Skeletal muscle satellite cell (primary cell): ENCODE measurements at regions not wholly inside any gene's neighbourhood (a gene's known extent, or its start where the extent isn't known, plus 50 kb on each side); places are given as distances from the start of the nearest gene placed in this dataset.
A peak's percentile ranks its signal among the peaks of the same experiment; 100 is the strongest.
"Not testable (repeated sequence)": the region's sequence is repeated elsewhere in the genome, so short reads cannot be mapped to it uniquely, and the experiment has no call there.

Source experiments
- H3K27me3 ChIP-seq: 2 replicates; pipeline ENCODE4 v1.7.0; 2013; ENCODE audit warnings: low read length; ENCODE audit not compliant: control insufficient read depth, insufficient read depth
- H3K36me3 ChIP-seq: 2 replicates; pipeline ENCODE4 v1.7.0; 2013; ENCODE audit warnings: mild to moderate bottlenecking, control low read depth, low read length; ENCODE audit not compliant: insufficient read depth
- H3K4me1 ChIP-seq: 2 replicates; pipeline ENCODE4 v1.7.0; 2013; ENCODE audit warnings: low read length; ENCODE audit not compliant: control insufficient read depth, insufficient read depth
- H3K4me2 ChIP-seq: 2 replicates; pipeline ENCODE4 v1.7.0; 2013; ENCODE audit warnings: mild to moderate bottlenecking, low read length
- H3K4me3 ChIP-seq: 2 replicates; pipeline ENCODE4 v1.7.0; 2013; ENCODE audit warnings: low read length
- H3K9ac ChIP-seq: 2 replicates; pipeline ENCODE4 v1.7.0; 2013; ENCODE audit warnings: mild to moderate bottlenecking, low read depth, low read length, moderate library complexity
- H3K9me3 ChIP-seq: replicated peaks from 2 replicates; pipeline ENCODE4 v1.7.0; 2013; ENCODE audit warnings: mild to moderate bottlenecking, control low read depth, low read length

GRCh38 chr6:106748547-106749207 is 119.3 kb downstream of the QRSL1 start:
- Histone ChIP-seq H3K36me3 (no peaks in the 10 kb centered on the region), H3K4me1 (peaks cover 10% of the 10 kb centered on the region), H3K4me3 (no peak overlapping the region), H3K4me2 (no peak overlapping the region), H3K9me3 (no peaks in the 10 kb centered on the region), H3K27me3 (peaks cover 4% of the 10 kb centered on the region), H3K9ac (no peak overlapping the region)

- peaks cover 10% of the 10 kb centered on the region for H3K4me1 ChIP-seq
- peaks cover 3% of the 10 kb centered on the region for H3K27me3 ChIP-seq
- H3K4me3 ChIP-seq, result no peak overlapping the region
- no peaks in the 10 kb centered on the region for H3K9me3 ChIP-seq
- H3K4me2 ChIP-seq, result no peak overlapping the region
- H3K9ac ChIP-seq, result no peak overlapping the region
- no peaks in the 10 kb centered on the region for H3K36me3 ChIP-seq
These were observed 117.8 kb downstream of the QRSL1 start for GRCh38 chr6:106747139-106747538.

GRCh38 chr6:106746652-106747051 is 117.3 kb downstream of the QRSL1 start:
- no peaks in the 10 kb centered on the region for H3K9me3 ChIP-seq
- H3K4me3 ChIP-seq, result no peak overlapping the region
- no peak overlapping the region for H3K9ac ChIP-seq
- H3K27me3 ChIP-seq, result no peaks in the 10 kb centered on the region
- peaks cover 10% of the 10 kb centered on the region for H3K4me1 ChIP-seq
- H3K36me3 ChIP-seq, result no peaks in the 10 kb centered on the region
- H3K4me2 ChIP-seq, result no peak overlapping the region

GRCh38 chr6:106745824-106746582 is 116.6 kb downstream of the QRSL1 start:
- H3K4me3 ChIP-seq, result no peak overlapping the region
- H3K4me2 ChIP-seq, result no peak overlapping the region
- no peaks in the 10 kb centered on the region for H3K9me3 ChIP-seq
- no peaks in the 10 kb centered on the region for H3K36me3 ChIP-seq
- H3K27me3 ChIP-seq, result no peaks in the 10 kb centered on the region
- no peak overlapping the region for H3K9ac ChIP-seq
- H3K4me1 ChIP-seq, result peaks cover 10% of the 10 kb centered on the region

- Histone ChIP-seq H3K36me3 (no peaks in the 10 kb centered on the region), H3K9me3 (no peaks in the 10 kb centered on the region), H3K4me2 (no peak overlapping the region), H3K27me3 (no peaks in the 10 kb centered on the region), H3K4me3 (no peak overlapping the region), H3K4me1 (peaks cover 11% of the 10 kb centered on the region), H3K9ac (no peak overlapping the region)
These were observed 115.9 kb downstream of the QRSL1 start for GRCh38 chr6:106745197-106745770.

GRCh38 chr6:106744781-106745180 is 115.4 kb downstream of the QRSL1 start:
- no peaks in the 10 kb centered on the region for H3K36me3 ChIP-seq
- no peak overlapping the region for H3K4me3 ChIP-seq
- H3K9ac ChIP-seq, result no peak overlapping the region
- H3K9me3 ChIP-seq, result no peaks in the 10 kb centered on the region
- peaks cover 16% of the 10 kb centered on the region for H3K4me1 ChIP-seq
- no peaks in the 10 kb centered on the region for H3K27me3 ChIP-seq
- no peak overlapping the region for H3K4me2 ChIP-seq

- not testable (repeated sequence) for H3K4me2 ChIP-seq, H3K36me3 ChIP-seq, H3K9ac ChIP-seq, H3K9me3 ChIP-seq, H3K4me3 ChIP-seq, H3K27me3 ChIP-seq
- peaks cover 23% of the 10 kb centered on the region for H3K4me1 ChIP-seq
These were observed 114.7 kb downstream of the QRSL1 start for GRCh38 chr6:106744029-106744428.

- Histone ChIP-seq H3K27me3 (no peaks in the 10 kb centered on the region), H3K4me2 (no peak overlapping the region), H3K36me3 (no peaks in the 10 kb centered on the region), H3K9me3 (no peaks in the 10 kb centered on the region), H3K4me1 (peaks cover 25% of the 10 kb centered on the region), H3K4me3 (no peak overlapping the region), H3K9ac (no peak overlapping the region)
These were observed 114.2 kb downstream of the QRSL1 start for GRCh38 chr6:106743612-106744011.

GRCh38 chr6:106740287-106740686 is 110.9 kb downstream of the QRSL1 start:
- H3K4me3 ChIP-seq, result no peak overlapping the region
- no peaks in the 10 kb centered on the region for H3K9me3 ChIP-seq
- H3K9ac ChIP-seq, result no peak overlapping the region
- H3K27me3 ChIP-seq, result no peaks in the 10 kb centered on the region
- no peak overlapping the region for H3K4me2 ChIP-seq
- peaks cover 15% of the 10 kb centered on the region for H3K4me1 ChIP-seq
- H3K36me3 ChIP-seq, result no peaks in the 10 kb centered on the region

- no peak overlapping the region for H3K9ac ChIP-seq
These were observed 110.0 kb downstream of the QRSL1 start for GRCh38 chr6:106739387-106739786.

GRCh38 chr6:106736502-106736901 is 107.1 kb downstream of the QRSL1 start:
- no peaks in the 10 kb centered on the region for H3K9me3 ChIP-seq
- H3K4me2 ChIP-seq, result no peak overlapping the region
- H3K4me3 ChIP-seq, result no peak overlapping the region
- no peaks in the 10 kb centered on the region for H3K27me3 ChIP-seq
- no peak overlapping the region for H3K9ac ChIP-seq
- H3K36me3 ChIP-seq, result no peaks in the 10 kb centered on the region
- peaks cover 15% of the 10 kb centered on the region for H3K4me1 ChIP-seq

More at GRCh38 chr6:106739387-106739786, 110.0 kb downstream of the QRSL1 start:
- Histone ChIP-seq H3K27me3 (no peaks in the 10 kb centered on the region), H3K4me1 (peaks cover 15% of the 10 kb centered on the region), H3K4me2 (peak overlapping the region; percentile 50), H3K9me3 (no peaks in the 10 kb centered on the region), H3K4me3 (no peak overlapping the region), H3K36me3 (no peaks in the 10 kb centered on the region)
